ENCODE measurements at regions not wholly inside any gene's neighbourhood (a gene's known extent, or its start where the extent isn't known, plus 50 kb on each side); places are given as distances from the start of the nearest gene placed in this dataset.
"Not testable (repeated sequence)": the region's sequence is repeated elsewhere in the genome, so short reads cannot be mapped to it uniquely, and the experiment has no call there.

DNA sequence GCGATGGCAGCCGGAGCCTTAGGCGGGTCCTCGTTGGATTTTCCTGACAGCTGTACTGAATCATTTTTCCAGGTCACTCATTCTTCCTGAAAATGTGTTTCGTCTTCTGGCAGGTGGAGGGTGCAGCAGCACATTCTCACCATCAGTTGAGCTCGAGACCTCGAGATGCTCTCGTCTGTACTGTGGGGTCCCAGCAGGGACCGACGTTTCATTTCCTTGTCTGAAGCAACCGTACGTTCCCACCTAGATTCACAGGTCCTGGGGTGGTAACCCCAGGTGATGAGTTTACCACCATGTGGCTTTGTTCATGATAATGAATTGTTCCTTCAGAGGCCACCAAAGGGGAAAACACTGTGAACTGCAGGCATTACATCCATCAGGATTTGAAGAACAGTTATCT is 298.5 kb upstream of the FOXK1 start:
- Histone ChIP-seq H3K27ac (ENCODE audit: low read length) (no peak overlapping the region), H3K9ac (ENCODE audit: low read length) (no peak overlapping the region), H3K4me3 (ENCODE audit: low read length) (no peak overlapping the region), H3K9me2 (ENCODE audit: insufficient read depth, low read length) (no peaks in the 10 kb centered on the region), H3K9me3 (ENCODE audit: low read length) (peaks cover 4% of the 10 kb centered on the region), H2AFZ (ENCODE audit: low read depth, low read length) (no peak overlapping the region), H3K27me3 (ENCODE audit: insufficient read depth, low read depth, low read length) (no peaks in the 10 kb centered on the region), H3K36me3 (ENCODE audit: insufficient read depth, low read length) (no peaks in the 10 kb centered on the region), H4K20me1 (ENCODE audit: insufficient read depth) (no peaks in the 10 kb centered on the region), H3K79me2 (replicated peaks; ENCODE audit: insufficient read depth, low read length) (no peaks in the 10 kb centered on the region), H3F3A (ENCODE audit: insufficient read depth, low read length, poor library complexity, severe bottlenecking) (no peaks in the 10 kb centered on the region), H3K4me2 (ENCODE audit: low read length) (no peak overlapping the region)
- TF ChIP-seq MXI1 (conservative IDR thresholded peaks at IDR 0.05; ENCODE audit: poor library complexity, severe bottlenecking) (no peak), POLR2AphosphoS5 (IDR thresholded peaks at IDR 0.05) (no peak), SMC3 (conservative IDR thresholded peaks at IDR 0.05; ENCODE audit: poor library complexity) (no peak), EZH2 (IDR thresholded peaks at IDR 0.05; ENCODE audit: borderline replicate concordance, insufficient read depth, low read length, poor library complexity, severe bottlenecking) (no peak), TAF1 (IDR thresholded peaks at IDR 0.05; ENCODE audit: low read depth) (no peak), EP300 (conservative IDR thresholded peaks at IDR 0.05; ENCODE audit: poor library complexity, severe bottlenecking) (no peak), RAD21 (conservative IDR thresholded peaks at IDR 0.05) (no peak)
- TF ChIP-seq, protein P1, sequence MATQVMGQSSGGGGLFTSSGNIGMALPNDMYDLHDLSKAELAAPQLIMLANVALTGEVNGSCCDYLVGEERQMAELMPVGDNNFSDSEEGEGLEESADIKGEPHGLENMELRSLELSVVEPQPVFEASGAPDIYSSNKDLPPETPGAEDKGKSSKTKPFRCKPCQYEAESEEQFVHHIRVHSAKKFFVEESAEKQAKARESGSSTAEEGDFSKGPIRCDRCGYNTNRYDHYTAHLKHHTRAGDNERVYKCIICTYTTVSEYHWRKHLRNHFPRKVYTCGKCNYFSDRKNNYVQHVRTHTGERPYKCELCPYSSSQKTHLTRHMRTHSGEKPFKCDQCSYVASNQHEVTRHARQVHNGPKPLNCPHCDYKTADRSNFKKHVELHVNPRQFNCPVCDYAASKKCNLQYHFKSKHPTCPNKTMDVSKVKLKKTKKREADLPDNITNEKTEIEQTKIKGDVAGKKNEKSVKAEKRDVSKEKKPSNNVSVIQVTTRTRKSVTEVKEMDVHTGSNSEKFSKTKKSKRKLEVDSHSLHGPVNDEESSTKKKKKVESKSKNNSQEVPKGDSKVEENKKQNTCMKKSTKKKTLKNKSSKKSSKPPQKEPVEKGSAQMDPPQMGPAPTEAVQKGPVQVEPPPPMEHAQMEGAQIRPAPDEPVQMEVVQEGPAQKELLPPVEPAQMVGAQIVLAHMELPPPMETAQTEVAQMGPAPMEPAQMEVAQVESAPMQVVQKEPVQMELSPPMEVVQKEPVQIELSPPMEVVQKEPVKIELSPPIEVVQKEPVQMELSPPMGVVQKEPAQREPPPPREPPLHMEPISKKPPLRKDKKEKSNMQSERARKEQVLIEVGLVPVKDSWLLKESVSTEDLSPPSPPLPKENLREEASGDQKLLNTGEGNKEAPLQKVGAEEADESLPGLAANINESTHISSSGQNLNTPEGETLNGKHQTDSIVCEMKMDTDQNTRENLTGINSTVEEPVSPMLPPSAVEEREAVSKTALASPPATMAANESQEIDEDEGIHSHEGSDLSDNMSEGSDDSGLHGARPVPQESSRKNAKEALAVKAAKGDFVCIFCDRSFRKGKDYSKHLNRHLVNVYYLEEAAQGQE (IDR thresholded peaks at IDR 0.05; ENCODE audit: borderline replicate concordance), result no peak
- TF ChIP-seq, protein P2, sequence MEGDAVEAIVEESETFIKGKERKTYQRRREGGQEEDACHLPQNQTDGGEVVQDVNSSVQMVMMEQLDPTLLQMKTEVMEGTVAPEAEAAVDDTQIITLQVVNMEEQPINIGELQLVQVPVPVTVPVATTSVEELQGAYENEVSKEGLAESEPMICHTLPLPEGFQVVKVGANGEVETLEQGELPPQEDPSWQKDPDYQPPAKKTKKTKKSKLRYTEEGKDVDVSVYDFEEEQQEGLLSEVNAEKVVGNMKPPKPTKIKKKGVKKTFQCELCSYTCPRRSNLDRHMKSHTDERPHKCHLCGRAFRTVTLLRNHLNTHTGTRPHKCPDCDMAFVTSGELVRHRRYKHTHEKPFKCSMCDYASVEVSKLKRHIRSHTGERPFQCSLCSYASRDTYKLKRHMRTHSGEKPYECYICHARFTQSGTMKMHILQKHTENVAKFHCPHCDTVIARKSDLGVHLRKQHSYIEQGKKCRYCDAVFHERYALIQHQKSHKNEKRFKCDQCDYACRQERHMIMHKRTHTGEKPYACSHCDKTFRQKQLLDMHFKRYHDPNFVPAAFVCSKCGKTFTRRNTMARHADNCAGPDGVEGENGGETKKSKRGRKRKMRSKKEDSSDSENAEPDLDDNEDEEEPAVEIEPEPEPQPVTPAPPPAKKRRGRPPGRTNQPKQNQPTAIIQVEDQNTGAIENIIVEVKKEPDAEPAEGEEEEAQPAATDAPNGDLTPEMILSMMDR (IDR thresholded peaks at IDR 0.05; ENCODE audit: poor library complexity, severe bottlenecking), result no peak

DNA sequence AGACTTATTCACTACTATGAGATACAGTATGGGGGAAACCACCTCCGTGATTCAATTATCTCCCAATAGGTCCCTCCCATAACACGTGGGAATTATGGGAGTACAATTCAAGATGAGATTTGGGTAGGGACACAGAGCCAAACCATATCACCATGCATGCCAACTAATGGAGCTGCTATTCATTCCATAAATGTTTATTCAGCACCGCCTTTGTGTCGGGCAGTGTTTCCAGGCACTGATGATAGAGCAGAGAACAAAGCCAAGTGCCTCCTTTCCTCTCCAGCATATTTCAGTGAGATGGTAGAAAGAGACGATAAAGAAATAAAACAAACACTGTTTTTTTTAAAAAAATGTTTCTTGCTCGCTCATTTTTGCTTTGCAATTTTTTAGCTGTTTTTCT is 295.9 kb upstream of the FOXK1 start:
- Histone ChIP-seq H3K27me3 (ENCODE audit: insufficient read depth, low read depth, low read length) (no peaks in the 10 kb centered on the region), H3F3A (ENCODE audit: insufficient read depth, low read length, poor library complexity, severe bottlenecking) (no peaks in the 10 kb centered on the region), H3K9me3 (ENCODE audit: low read length) (no peaks in the 10 kb centered on the region), H3K4me3 (ENCODE audit: low read length) (no peak overlapping the region), H3K36me3 (ENCODE audit: insufficient read depth, low read length) (no peaks in the 10 kb centered on the region), H4K20me1 (ENCODE audit: insufficient read depth) (no peaks in the 10 kb centered on the region), H3K4me2 (ENCODE audit: low read length) (no peak overlapping the region), H2AFZ (ENCODE audit: low read depth, low read length) (no peak overlapping the region), H3K9ac (ENCODE audit: low read length) (no peak overlapping the region), H3K27ac (ENCODE audit: low read length) (no peak overlapping the region), H3K9me2 (ENCODE audit: insufficient read depth, low read length) (no peaks in the 10 kb centered on the region), H3K79me2 (replicated peaks; ENCODE audit: insufficient read depth, low read length) (no peaks in the 10 kb centered on the region)
- TF ChIP-seq, protein P1 (IDR thresholded peaks at IDR 0.05; ENCODE audit: borderline replicate concordance), result no peak
- TF ChIP-seq EP300 (conservative IDR thresholded peaks at IDR 0.05; ENCODE audit: poor library complexity, severe bottlenecking) (no peak), MXI1 (conservative IDR thresholded peaks at IDR 0.05; ENCODE audit: poor library complexity, severe bottlenecking) (no peak), RAD21 (conservative IDR thresholded peaks at IDR 0.05) (no peak)

DNA sequence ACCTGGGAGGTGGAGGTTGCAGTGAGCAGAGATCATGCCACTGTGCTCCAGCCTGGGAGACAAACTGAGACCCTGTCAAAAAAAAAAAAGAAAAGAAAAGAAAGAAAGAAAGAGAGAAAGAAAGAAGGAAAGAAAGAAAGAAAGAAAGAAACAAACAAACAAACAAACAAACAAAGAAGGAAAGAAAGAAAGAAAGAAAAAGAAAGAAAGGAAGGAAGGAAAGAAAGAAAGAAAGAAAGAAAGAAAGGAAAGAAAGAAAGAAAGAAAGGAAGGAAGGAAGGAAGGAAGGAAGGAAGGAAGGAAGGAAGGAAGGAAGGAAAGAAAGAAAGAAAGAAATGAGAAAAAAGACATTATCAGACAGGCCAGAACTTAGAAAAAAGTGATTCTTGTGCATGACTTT is 291.0 kb upstream of the FOXK1 start:
- not testable (repeated sequence) for H3K79me2 ChIP-seq (replicated peaks; ENCODE audit: insufficient read depth, low read length); H2AFZ ChIP-seq (ENCODE audit: low read depth, low read length); H3K27ac ChIP-seq (ENCODE audit: low read length); H3K9me3 ChIP-seq (ENCODE audit: low read length); H3K9me2 ChIP-seq (ENCODE audit: insufficient read depth, low read length); H3K9ac ChIP-seq (ENCODE audit: low read length); H4K20me1 ChIP-seq (ENCODE audit: insufficient read depth); H3K4me3 ChIP-seq (ENCODE audit: low read length); H3K27me3 ChIP-seq (ENCODE audit: insufficient read depth, low read depth, low read length); H3K36me3 ChIP-seq (ENCODE audit: insufficient read depth, low read length); H3K4me2 ChIP-seq (ENCODE audit: low read length); H3F3A ChIP-seq (ENCODE audit: insufficient read depth, low read length, poor library complexity, severe bottlenecking)

Data from neural cell (in vitro differentiated cells).